Adipocyte (in vitro differentiated cells): ENCODE measurements at regions not wholly inside any gene's neighbourhood (a gene's known extent, or its start where the extent isn't known, plus 50 kb on each side); places are given as distances from the start of the nearest gene placed in this dataset.

ENCODE experiments used
- DNase-seq: peaks from one replicate; pipeline ENCODE4 v3.0.0-alpha.2; 2015; ENCODE audit warnings: low read depth
- H3K27me3 ChIP-seq: replicated peaks from 2 replicates; pipeline ENCODE4 v1.7.0; 2013; ENCODE audit warnings: mild to moderate bottlenecking, low read length, moderate library complexity; ENCODE audit not compliant: control insufficient read depth, insufficient read depth
- H3K36me3 ChIP-seq: 2 replicates; pipeline ENCODE4 v1.7.0; 2013; ENCODE audit warnings: low read length, mild to moderate bottlenecking, moderate library complexity; ENCODE audit not compliant: control insufficient read depth, insufficient read depth, severe bottlenecking
- H3K4me1 ChIP-seq: 2 replicates; pipeline ENCODE4 v1.7.0; 2013; ENCODE audit warnings: mild to moderate bottlenecking, low read length, moderate library complexity; ENCODE audit not compliant: control insufficient read depth, insufficient read depth
- H3K4me3 ChIP-seq: 2 replicates; pipeline ENCODE4 v1.7.0; 2013; ENCODE audit warnings: mild to moderate bottlenecking, low read length, moderate library complexity
- H3K9ac ChIP-seq: 2 replicates; pipeline ENCODE4 v1.7.0; 2013; ENCODE audit warnings: mild to moderate bottlenecking, low read length, moderate library complexity
- H3K9me3 ChIP-seq: 2 replicates; pipeline ENCODE4 v1.7.0; 2013; ENCODE audit warnings: mild to moderate bottlenecking, low read length, moderate library complexity; ENCODE audit not compliant: control insufficient read depth

- Histone ChIP-seq H3K4me3 (no peak overlapping the region), H3K27me3 (no peaks in the 10 kb centered on the region), H3K9me3 (no peaks in the 10 kb centered on the region), H3K9ac (no peak overlapping the region), H3K36me3 (no peaks in the 10 kb centered on the region), H3K4me1 (peaks cover 6% of the 10 kb centered on the region)
- no peak for DNase-seq
Measured at GRCh38 chr18:980586-980985, 75.9 kb downstream of the ADCYAP1 start.

- no peaks in the 10 kb centered on the region for H3K9me3 ChIP-seq
- H3K4me3 ChIP-seq = no peak overlapping the region
- H3K36me3 ChIP-seq = no peaks in the 10 kb centered on the region
- H3K27me3 ChIP-seq = no peaks in the 10 kb centered on the region
- H3K4me1 ChIP-seq = peaks cover 20% of the 10 kb centered on the region
- DNase-seq = no peak
- H3K9ac ChIP-seq = no peak overlapping the region
Measured at GRCh38 chr18:984004-984403, 79.3 kb downstream of the ADCYAP1 start.

DNA sequence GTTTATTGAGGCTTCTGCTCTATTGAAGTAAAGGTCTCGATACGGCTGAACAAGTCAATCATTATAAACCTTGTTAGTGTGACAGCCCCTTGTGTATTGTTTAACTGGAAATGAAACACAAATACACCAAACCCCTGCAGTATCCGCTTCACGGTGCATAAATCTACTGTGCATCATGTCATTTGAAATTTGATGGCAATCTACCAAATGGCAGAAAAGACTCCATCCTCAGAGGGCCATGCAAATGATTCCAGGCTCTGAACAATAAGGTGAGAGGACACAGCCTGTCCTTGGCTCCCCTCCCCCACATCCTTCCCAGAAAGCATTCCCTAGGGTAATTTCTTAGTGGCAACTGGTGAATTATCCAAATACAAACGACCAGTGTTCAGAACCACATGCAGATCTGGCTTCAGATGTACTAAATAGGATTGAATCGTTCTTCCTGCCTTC, 80.6 kb downstream of the ADCYAP1 start:
- DNase-seq = no peak
- H3K9me3 ChIP-seq = no peaks in the 10 kb centered on the region

DNA sequence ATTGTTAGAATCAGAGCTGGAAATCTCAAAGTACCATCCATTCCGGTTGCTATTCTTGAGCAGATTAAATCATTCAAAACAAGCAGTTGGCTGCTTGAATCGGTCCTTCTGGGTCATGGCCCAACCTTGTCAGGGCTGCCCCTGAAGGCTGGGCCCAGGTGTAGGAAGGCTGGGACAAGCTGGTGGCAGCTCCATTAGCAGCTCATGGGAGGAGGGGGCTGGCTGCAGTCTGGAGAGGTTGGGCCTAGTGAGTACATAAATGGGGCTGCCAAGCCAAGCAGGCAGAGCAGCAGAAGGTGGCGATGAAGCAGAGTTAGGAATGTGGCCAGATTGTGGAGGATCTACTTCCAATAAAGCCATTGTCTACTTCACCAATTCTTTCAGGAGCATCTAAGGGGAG, 81.4 kb downstream of the ADCYAP1 start:
- H3K9me3 ChIP-seq = no peaks in the 10 kb centered on the region
- no peak overlapping the region for H3K4me3 ChIP-seq
- DNase-seq = no peak
- no peaks in the 10 kb centered on the region for H3K27me3 ChIP-seq
- peaks cover 20% of the 10 kb centered on the region for H3K4me1 ChIP-seq
- H3K9ac ChIP-seq = no peak overlapping the region
- no peaks in the 10 kb centered on the region for H3K36me3 ChIP-seq

More for the DNA sequence above, 80.6 kb downstream of the ADCYAP1 start:
- H3K4me3 ChIP-seq = no peak overlapping the region
- H3K27me3 ChIP-seq = no peaks in the 10 kb centered on the region
- H3K36me3 ChIP-seq = no peaks in the 10 kb centered on the region
- H3K4me1 ChIP-seq = peaks cover 20% of the 10 kb centered on the region
- H3K9ac ChIP-seq = no peak overlapping the region

GRCh38 chr18:986552-986951, 81.9 kb downstream of the ADCYAP1 start:
- no peak overlapping the region for H3K9ac ChIP-seq
- H3K4me3 ChIP-seq = no peak overlapping the region
- H3K27me3 ChIP-seq = no peaks in the 10 kb centered on the region
- H3K9me3 ChIP-seq = no peaks in the 10 kb centered on the region
- peaks cover 20% of the 10 kb centered on the region for H3K4me1 ChIP-seq
- DNase-seq = no peak
- no peaks in the 10 kb centered on the region for H3K36me3 ChIP-seq

- Histone ChIP-seq H3K27me3 (no peaks in the 10 kb centered on the region), H3K9me3 (no peaks in the 10 kb centered on the region), H3K36me3 (no peaks in the 10 kb centered on the region), H3K9ac (no peak overlapping the region), H3K4me1 (peaks cover 20% of the 10 kb centered on the region), H3K4me3 (no peak overlapping the region)
- peak; percentile 49 for DNase-seq
Measured at GRCh38 chr18:987325-988186, 82.9 kb downstream of the ADCYAP1 start.

DNA sequence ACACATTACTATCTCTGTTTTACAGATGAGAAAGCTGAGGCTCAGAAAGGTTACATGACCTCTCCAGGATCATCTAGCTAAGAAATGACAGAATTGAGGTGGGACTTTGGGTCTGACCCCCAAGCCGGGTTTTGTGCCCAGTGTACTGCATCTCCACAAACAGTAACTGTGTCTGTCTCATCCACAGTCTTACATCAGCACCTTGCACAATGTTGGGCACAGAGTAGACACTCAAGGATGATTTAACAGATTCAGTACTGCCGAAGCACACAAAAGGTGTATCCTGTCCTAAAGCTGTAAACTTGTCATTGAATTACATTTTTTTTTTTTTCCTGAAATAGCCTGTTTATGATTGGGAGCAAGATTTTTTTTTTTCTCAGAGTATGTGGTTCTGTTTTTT, 84.8 kb downstream of the ADCYAP1 start:
- H3K4me1 ChIP-seq = peaks cover 20% of the 10 kb centered on the region
- no peak overlapping the region for H3K4me3 ChIP-seq
- DNase-seq = no peak
- no peak overlapping the region for H3K9ac ChIP-seq
- no peaks in the 10 kb centered on the region for H3K36me3 ChIP-seq
- peaks cover 3% of the 10 kb centered on the region for H3K27me3 ChIP-seq
- no peaks in the 10 kb centered on the region for H3K9me3 ChIP-seq

DNA sequence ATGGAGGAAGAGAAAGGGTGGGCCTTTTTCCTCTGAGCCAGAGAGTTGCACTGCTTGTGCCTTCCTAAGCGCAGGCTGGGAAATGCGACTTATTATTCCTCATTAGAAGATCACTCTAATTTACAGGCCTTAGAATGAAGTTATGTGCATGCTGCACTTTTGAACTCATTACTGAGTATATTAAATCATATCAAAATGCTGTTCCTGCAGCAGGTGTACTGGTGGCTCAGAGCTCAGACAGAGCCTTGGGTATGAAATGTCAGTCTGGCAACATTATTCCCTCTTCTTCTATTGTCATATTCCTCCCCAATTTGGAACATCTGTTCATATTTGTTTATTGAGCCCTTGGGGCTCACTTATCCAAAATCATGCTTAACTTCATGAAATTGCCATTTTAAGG, 85.5 kb downstream of the ADCYAP1 start:
- no peak overlapping the region for H3K9ac ChIP-seq
- H3K4me3 ChIP-seq = no peak overlapping the region
- peaks cover 18% of the 10 kb centered on the region for H3K4me1 ChIP-seq
- DNase-seq = no peak
- H3K36me3 ChIP-seq = no peaks in the 10 kb centered on the region
- no peaks in the 10 kb centered on the region for H3K9me3 ChIP-seq
- H3K27me3 ChIP-seq = peaks cover 3% of the 10 kb centered on the region

DNA sequence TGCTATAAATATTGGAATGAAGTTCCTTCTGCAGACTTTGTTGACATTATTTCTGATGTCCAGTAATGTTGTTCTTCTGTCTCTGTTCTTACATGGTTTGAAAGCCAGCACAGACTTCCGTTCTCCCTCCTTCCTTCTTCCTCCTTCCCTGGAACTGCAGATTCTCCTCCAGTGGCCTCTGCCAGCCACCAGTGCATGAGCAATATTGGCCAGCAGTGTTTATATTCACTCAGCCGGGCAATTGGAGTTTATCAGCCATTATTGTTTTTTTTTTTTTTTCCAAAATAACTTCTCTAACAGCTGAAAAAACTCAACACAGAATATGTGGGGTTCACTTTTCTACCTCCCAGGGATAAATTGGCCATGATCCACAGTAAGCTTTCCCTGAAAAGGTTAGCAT, 86.8 kb downstream of the ADCYAP1 start:
- H3K9ac ChIP-seq = no peak overlapping the region
- peaks cover 3% of the 10 kb centered on the region for H3K27me3 ChIP-seq
- H3K9me3 ChIP-seq = no peaks in the 10 kb centered on the region
- H3K4me3 ChIP-seq = no peak overlapping the region
- no peak for DNase-seq
- peaks cover 15% of the 10 kb centered on the region for H3K4me1 ChIP-seq
- no peaks in the 10 kb centered on the region for H3K36me3 ChIP-seq

DNA sequence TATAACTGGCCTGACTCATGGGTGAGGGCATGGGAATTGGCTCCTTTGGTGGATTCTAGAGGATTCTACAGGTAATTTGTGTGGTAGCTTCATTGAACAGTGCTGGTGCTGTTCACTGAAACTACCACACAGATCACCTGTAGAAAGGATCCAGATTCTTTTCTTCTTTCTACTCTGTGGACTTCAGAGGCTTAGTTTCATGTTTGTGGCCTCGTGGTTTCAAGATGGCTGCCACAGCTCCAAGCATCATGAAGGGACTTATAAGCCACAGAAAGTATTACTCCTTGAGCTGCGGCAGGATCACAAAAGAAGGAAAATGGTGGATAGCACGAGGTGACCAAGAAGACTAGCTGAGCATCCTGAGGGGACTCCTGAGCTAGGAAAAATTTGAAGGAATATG, 88.9 kb downstream of the ADCYAP1 start:
- H3K9ac ChIP-seq = no peak overlapping the region
- no peaks in the 10 kb centered on the region for H3K9me3 ChIP-seq
- no peaks in the 10 kb centered on the region for H3K36me3 ChIP-seq
- no peak overlapping the region for H3K4me3 ChIP-seq
- DNase-seq = no peak
- peaks cover 8% of the 10 kb centered on the region for H3K4me1 ChIP-seq
- peaks cover 3% of the 10 kb centered on the region for H3K27me3 ChIP-seq

DNA sequence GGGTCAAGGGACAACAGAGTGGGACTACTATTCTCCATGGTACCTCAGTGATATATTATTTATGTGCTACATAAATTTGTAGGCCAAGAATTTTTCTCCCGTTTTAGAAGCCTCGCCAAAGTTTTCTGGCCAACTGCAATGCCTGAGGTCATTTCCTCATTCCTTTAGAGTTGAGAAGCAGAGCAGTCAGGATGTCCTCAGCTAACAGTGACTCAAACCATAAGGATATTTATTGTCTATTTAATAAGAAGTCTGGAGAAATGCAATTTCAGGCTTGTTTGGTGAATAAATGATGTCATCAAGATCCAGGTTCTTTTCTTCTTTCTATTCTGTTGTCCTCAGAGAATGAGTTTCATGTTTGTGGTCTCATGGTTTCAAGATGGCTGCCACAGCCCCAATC, 91.0 kb downstream of the ADCYAP1 start:
- Histone ChIP-seq H3K4me3 (no peak overlapping the region), H3K4me1 (peaks cover 8% of the 10 kb centered on the region), H3K36me3 (no peaks in the 10 kb centered on the region), H3K27me3 (peaks cover 3% of the 10 kb centered on the region), H3K9ac (no peak overlapping the region), H3K9me3 (no peaks in the 10 kb centered on the region)
- peak; percentile 53 for DNase-seq

DNA sequence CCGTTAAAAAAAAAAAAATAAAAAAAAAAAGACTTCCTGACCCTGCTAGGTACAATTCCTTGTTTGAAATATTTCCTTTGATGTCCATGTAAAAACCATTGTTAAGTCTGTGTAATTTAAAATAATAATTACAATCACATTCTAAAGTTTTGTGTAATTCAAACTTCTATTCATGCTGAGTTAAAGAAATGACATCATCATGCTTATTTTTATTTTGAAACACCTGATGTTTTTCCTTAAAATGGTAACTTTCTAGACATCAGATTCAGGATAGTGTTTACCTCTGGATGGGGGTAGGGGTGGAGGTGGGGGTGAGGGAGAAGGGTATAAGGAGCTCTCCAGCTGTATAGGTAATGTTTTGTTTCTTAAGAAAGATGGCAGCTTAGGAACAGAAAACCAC, 92.8 kb downstream of the ADCYAP1 start:
- no peaks in the 10 kb centered on the region for H3K9me3 ChIP-seq
- H3K9ac ChIP-seq = no peak overlapping the region
- H3K4me1 ChIP-seq = peaks cover 11% of the 10 kb centered on the region
- no peaks in the 10 kb centered on the region for H3K36me3 ChIP-seq
- no peak overlapping the region for H3K4me3 ChIP-seq
- H3K27me3 ChIP-seq = peaks cover 3% of the 10 kb centered on the region
- no peak for DNase-seq
